AG09319 (cell line): ENCODE measurements at regions not wholly inside any gene's neighbourhood (a gene's known extent, or its start where the extent isn't known, plus 50 kb on each side); places are given as distances from the start of the nearest gene placed in this dataset.

Source experiments
- DNase-seq: peaks from one replicate; pipeline ENCODE4 v3.0.0-alpha.2; 2010; ENCODE audit warnings: low read depth; ENCODE audit errors: extremely low read depth
- TF ChIP-seq, protein P1 (sequence below): IDR thresholded peaks from 2 replicates; pipeline ENCODE4 v1.5.1; 2011; ENCODE audit warnings: low read depth, mild to moderate bottlenecking, inconsistent platforms, low read length, moderate library complexity

DNA sequence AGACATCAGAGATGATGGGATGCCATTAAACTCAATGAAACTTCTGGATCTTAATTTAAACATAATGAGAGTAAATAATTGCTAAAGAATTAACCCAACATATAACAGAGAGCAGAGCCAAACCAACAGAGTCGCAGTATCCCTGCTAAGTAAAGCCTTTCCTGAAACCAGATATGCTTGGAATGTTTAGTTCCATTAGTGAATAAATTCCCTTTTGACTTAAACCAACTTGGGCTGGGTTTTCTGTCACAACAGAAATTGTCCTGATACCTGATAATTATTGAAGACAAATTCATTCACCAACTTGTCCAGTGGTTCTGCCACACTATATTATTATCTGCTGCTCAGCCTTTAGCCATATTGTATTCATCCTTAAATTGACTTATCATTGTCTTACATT lies 286.7 kb downstream of the FZD1 start:
- TF ChIP-seq, protein P1, sequence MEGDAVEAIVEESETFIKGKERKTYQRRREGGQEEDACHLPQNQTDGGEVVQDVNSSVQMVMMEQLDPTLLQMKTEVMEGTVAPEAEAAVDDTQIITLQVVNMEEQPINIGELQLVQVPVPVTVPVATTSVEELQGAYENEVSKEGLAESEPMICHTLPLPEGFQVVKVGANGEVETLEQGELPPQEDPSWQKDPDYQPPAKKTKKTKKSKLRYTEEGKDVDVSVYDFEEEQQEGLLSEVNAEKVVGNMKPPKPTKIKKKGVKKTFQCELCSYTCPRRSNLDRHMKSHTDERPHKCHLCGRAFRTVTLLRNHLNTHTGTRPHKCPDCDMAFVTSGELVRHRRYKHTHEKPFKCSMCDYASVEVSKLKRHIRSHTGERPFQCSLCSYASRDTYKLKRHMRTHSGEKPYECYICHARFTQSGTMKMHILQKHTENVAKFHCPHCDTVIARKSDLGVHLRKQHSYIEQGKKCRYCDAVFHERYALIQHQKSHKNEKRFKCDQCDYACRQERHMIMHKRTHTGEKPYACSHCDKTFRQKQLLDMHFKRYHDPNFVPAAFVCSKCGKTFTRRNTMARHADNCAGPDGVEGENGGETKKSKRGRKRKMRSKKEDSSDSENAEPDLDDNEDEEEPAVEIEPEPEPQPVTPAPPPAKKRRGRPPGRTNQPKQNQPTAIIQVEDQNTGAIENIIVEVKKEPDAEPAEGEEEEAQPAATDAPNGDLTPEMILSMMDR, result no peak
- DNase-seq, result no peak

DNA sequence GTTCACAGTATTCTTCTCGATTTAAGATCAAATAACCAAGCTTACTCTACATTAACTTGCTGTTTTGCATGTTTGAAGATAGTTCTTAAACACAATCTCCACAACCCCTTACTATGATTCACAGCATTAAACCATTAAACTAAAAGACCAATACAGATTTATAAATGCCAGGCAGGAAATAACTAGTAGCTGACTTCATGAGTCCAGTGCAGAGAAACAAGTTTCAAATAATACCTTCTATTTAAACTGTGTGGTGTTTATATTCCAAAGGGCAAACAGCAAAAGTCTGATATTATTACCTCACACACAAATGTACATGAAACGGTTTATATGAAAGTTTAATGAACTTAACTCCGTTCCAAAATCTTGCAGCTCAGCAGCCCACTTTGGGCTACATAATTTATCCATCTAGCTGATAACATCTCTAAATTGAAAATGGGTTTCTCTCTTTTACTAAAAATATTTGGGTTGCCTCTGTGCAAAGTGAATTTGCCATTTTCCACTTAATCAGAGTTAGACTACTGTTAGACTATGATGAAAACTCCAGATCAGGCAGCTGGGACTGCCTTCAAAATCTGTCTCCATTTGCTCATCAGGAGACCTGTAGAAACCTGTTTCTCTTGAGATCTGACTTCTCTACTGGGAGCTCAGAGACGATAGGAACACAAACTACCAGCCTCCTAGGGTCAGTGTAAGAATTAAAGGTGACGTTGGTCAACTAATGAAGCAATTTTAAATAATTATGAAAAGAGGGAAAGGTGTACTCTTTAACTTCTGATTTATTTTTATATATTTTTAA lies 287.3 kb downstream of the FZD1 start:
- TF ChIP-seq, protein P1, result no peak
- DNase-seq, result no peak

DNA sequence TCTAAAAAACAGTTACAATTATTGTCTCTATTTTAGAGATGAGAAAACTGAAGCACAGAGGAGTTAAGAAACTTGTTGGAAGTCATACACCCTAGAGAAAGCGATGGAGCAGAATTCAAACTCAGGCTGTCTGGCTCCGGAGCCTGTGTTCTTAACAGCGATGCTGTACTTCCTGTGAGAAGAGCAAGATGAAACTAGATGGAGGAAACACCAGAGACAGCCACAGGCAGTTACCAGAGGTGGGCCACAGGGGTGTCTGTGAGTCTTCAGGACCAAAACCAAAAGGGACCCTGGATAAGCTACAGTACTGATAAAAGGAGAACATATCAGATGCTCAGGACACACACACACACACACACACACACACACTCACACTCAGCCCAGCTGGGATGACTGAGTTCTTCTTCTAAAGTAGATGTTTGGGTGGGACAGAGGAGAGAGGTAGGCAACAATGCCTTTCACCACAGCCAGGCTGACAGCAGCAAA lies 289.2 kb downstream of the FZD1 start:
- DNase-seq, result no peak

DNA sequence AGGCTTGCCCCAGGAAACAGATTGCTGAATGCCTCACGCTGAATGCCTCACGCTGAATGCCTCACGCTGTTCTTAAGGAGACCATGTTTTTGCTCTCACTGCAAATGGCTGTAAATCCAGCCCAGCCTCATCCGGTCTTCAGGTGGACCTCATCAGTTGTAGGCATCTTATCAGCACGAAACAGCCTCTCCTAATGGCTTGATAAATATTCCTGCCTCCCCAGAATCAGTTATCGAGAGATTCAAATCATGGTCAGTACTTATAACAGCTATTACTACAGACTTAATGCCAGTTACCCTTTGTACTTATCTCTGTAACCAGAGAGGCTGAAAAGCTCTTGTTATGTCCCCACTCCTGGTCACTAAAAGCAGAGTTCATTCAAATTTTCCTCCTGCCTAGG lies 290.6 kb downstream of the FZD1 start:
- no peak for DNase-seq
- TF ChIP-seq, protein P1, result no peak

More for the DNA sequence above, 289.2 kb downstream of the FZD1 start:
- TF ChIP-seq, protein P1, result no peak

DNA sequence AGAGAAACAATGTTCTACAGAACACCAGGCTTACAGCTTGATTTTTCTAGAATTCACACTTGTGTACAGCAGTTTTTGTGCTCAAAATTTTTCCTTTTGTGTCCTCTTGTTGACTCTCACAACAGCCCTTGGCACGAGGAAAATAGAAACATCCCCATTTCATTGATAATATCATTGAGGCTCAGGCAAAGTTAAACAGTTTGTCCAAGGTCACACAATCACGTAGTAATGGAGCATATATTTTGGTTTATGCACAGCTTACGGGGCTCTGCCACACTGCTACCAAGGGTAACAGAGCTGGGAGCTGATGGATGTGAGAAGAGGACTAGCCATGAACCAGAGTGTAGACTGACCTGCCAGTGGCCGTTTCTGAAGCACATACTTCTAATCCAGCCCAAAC lies 292.0 kb downstream of the FZD1 start:
- DNase-seq, result no peak
- TF ChIP-seq, protein P1, result no peak

DNA sequence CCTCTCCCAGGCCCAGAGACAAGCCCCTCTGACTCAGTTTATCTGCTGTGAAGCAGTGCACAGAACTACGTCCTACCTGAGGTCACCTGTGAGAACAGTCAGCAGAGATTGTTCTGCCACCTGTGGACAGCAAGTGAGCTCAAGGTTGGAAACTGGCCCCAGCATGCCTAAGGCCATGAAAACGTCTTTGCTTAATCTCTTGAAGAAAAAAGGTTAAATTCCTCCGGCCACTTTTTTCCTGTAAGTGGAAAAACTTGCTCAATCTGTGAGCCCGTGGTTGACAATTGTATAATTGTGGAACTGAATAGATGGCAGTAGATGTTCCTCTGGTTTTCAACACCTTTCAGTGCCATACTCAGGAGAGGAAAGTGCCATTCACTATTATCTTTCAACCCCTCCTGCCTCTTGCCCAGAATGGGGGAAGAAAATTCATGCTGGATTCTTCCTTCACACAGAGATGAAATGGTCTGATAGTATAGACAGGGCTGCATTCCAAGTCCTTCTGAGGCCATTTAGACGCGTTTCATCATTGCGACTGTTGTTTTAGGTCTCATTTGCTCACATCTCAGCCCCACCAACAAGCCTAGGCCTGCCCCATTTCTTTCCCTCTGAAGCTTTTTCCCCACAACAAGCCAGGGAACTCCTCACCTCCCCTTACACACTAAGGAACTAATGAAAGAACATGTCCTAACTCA lies 292.9 kb downstream of the FZD1 start:
- no peak for DNase-seq
- TF ChIP-seq, protein P1, result no peak

DNA sequence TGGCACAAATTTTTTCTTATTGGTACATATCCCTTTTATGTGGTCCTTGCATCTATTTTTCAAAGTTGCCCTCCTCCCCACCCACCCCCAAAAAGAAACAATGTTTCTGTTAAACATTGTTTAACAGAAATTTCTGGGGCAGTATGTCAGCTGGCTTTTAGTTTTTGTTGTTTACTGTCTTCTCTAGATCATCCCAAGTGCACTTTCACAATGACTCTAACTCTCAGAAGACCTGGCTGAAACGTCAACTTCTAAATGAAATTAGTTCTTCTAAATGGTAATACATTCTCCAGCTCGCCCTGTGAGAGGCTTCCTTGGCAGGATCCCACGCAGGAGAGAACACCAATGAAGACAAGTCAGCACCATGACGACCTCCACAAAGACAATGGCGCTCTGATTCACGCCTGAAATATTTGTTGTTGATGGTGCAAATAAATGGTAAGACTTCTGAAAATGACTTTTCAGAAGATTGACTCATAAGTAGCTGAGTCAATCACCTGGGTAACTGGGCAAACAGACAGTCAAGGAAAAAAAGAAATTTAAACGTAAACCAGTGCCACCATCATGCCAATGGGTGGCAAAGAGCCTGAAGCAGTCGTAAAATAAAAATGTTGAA lies 293.7 kb downstream of the FZD1 start:
- TF ChIP-seq, protein P1, result no peak
- no peak for DNase-seq
